K562 (cell line): ENCODE measurements at regions not wholly inside any gene's neighbourhood (a gene's known extent, or its start where the extent isn't known, plus 50 kb on each side); places are given as distances from the start of the nearest gene placed in this dataset.
A peak's percentile ranks its signal among the peaks of the same experiment; 100 is the strongest.

ENCODE experiments used
- ARID3B ChIP-seq: fragments of 250-450 bp; sonication (Bioruptor Pico); IDR thresholded peaks from 2 replicates; pipeline ENCODE4 v1.4.0; 2020; ENCODE audit warnings: borderline replicate concordance
- CBX5 ChIP-seq: IDR thresholded peaks from 2 replicates; pipeline ENCODE4 v1.6.1; 2014; ENCODE audit warnings: low read depth, borderline replicate concordance
- E2F8 ChIP-seq: fragments of 450-650 bp; IDR thresholded peaks from 2 replicates; pipeline ENCODE4 v1.7.1; 2018; ENCODE audit warnings: mild to moderate bottlenecking, low read depth; ENCODE audit not compliant: partially characterized antibody
- HNRNPH1 ChIP-seq: fragments of 200-400 bp; formaldehyde crosslinking; optimal IDR thresholded peaks from 2 replicates; pipeline ENCODE3; 2017; ENCODE audit warnings: low read depth, mild to moderate bottlenecking, low read length, moderate library complexity
- HSF4 ChIP-seq: fragments of 250-450 bp; sonication (Bioruptor Pico); IDR thresholded peaks from 2 replicates; pipeline ENCODE4 v2.1.2; 2022; ENCODE audit warnings: mild to moderate bottlenecking, moderate library complexity, borderline replicate concordance
- MAFF ChIP-seq: IDR thresholded peaks from 2 replicates; pipeline ENCODE4 v1.6.1; 2012; ENCODE audit warnings: low read length, improper control_type of control experiment
- MXI1 ChIP-seq: IDR thresholded peaks from 2 replicates; pipeline ENCODE4 v1.6.1; 2011; ENCODE audit warnings: low read depth, mild to moderate bottlenecking, improper control_type of control experiment, low read length
- NCOA1 ChIP-seq: fragments of 450-650 bp; IDR thresholded peaks from 2 replicates; pipeline ENCODE4 v1.6.1; 2016; ENCODE audit warnings: low read depth
- PCBP2 ChIP-seq: fragments of 200-400 bp; formaldehyde crosslinking; IDR thresholded peaks from 2 replicates; pipeline ENCODE4 v1.6.1; 2018; ENCODE audit warnings: low read length, low read depth, mild to moderate bottlenecking, moderate library complexity; ENCODE audit not compliant: poor library complexity, severe bottlenecking
- RBM25 ChIP-seq: fragments of 200-400 bp; formaldehyde crosslinking; IDR thresholded peaks from 2 replicates; pipeline ENCODE4 v1.6.1; 2018; ENCODE audit warnings: low read length, low read depth, moderate library complexity; ENCODE audit not compliant: severe bottlenecking
- SAP30 ChIP-seq: fragments of 200-600 bp; sonication (generic); IDR thresholded peaks from 2 replicates; pipeline ENCODE4 v1.6.1; 2012; ENCODE audit warnings: borderline replicate concordance, low read depth, mild to moderate bottlenecking, moderate library complexity, low read length, control low read depth, inconsistent platforms; ENCODE audit not compliant: insufficient read depth, poor library complexity, severe bottlenecking
- SNAPC5 ChIP-seq: fragments of 250-450 bp; sonication (Bioruptor Pico); IDR thresholded peaks from 2 replicates; pipeline ENCODE4 v1.8.0; 2021; ENCODE audit warnings: moderate library complexity, mild to moderate bottlenecking, inconsistent platforms
- TRIM24 ChIP-seq, 2 experiments: fragments of 450-650 bp; IDR thresholded peaks; 2 replicates each; pipeline ENCODE4 v1.6.1; 2016
- TRIM28 ChIP-seq: fragments of 450-650 bp; IDR thresholded peaks from 2 replicates; pipeline ENCODE4 v1.6.1; 2017
- ZNF263 ChIP-seq: sonication (generic); formaldehyde crosslinking; IDR thresholded peaks from 2 replicates; pipeline ENCODE4 v1.8.0; 2022; ENCODE audit warnings: mild to moderate bottlenecking, missing genetic modification reagents, borderline replicate concordance
- ZNF282 ChIP-seq: sonication (generic); formaldehyde crosslinking; IDR thresholded peaks from 2 replicates; pipeline ENCODE4 v1.8.1; 2023; ENCODE audit warnings: missing genetic modification reagents
- ZNF76 ChIP-seq: fragments of 250-450 bp; sonication (Bioruptor Pico); IDR thresholded peaks from 2 replicates; pipeline ENCODE4 v1.4.0; 2020; ENCODE audit warnings: mild to moderate bottlenecking, moderate library complexity, borderline replicate concordance
- ZSCAN32 ChIP-seq: fragments of 450-650 bp; formaldehyde crosslinking; IDR thresholded peaks from 2 replicates; pipeline ENCODE4 v1.4.0; 2020; ENCODE audit warnings: mild to moderate bottlenecking, moderate library complexity

- TF ChIP-seq ARID3B (CRISPR knock-in tag) (no peak), NCOA1 (no peak), RBM25 (peak; percentile 78), MXI1 (no peak), TRIM28 (peak; percentile 99), CBX5 (peak; percentile 96), PCBP2 (no peak), ZNF76 (CRISPR knock-in tag) (no peak), ZSCAN32 (CRISPR knock-in tag) (no peak), ZNF282 (CRISPR knock-in tag) (no peak), HNRNPH1 (no peak), E2F8 (no peak), HSF4 (no peak), SAP30 (no peak), ZNF263 (CRISPR knock-in tag) (no peak), MAFF (no peak), TRIM24 (IDR thresholded peaks at IDR 0.05) (peak; percentile 60 to 87; a peak in 3 of 4 replicates), SNAPC5 (CRISPR knock-in tag) (no peak)
- TF ChIP-seq, all 486 proteins: peak for 13
These were observed 76.5 kb upstream of the HAAO start (continued) for GRCh38 chr2:42868874-42869273.
